Heart left ventricle (tissue), 16 donors: ENCODE measurements at regions not wholly inside any gene's neighbourhood (a gene's known extent, or its start where the extent isn't known, plus 50 kb on each side); places are given as distances from the start of the nearest gene placed in this dataset.

ENCODE experiments used
- ATAC-seq, 4 donors: fragments of 200-7000 bp; cut with Tn5 transposase; one replicate each; pipeline ENCODE4 v1.9.1; 2020 to 2022; ENCODE audit warnings: moderate library complexity in 4 of 4, mild to moderate bottlenecking in 3 of 4, moderate number of reproducible peaks in 1 of 4
- DNase-seq, 5 donors: peaks; one replicate each; pipeline ENCODE4 v3.0.0-alpha.2; 2020
- H3K27ac ChIP-seq, 12 donors: fragments of 200-600 bp; sonication (generic) in 4 of 12; one replicate each; pipeline versions ENCODE4 v1.5.0 to v1.8.0; 2016 to 2022; ENCODE audit warnings: mild to moderate bottlenecking in 2 of 12
- H3K27me3 ChIP-seq, 9 donors: fragments of 200-600 bp; sonication (generic) in 2 of 9; one replicate each; pipeline versions ENCODE4 v1.5.1 to v1.8.0; 2016 to 2022; ENCODE audit warnings: mild to moderate bottlenecking in 3 of 9
- H3K36me3 ChIP-seq, 9 donors: fragments of 200-600 bp; sonication (generic) in 2 of 9; one replicate each; pipeline versions ENCODE4 v1.5.0 to v1.8.0; 2018 to 2022; ENCODE audit warnings: mild to moderate bottlenecking in 2 of 9
- H3K4me1 ChIP-seq, 12 donors: fragments of 200-600 bp; sonication (generic) in 4 of 12; one replicate each; pipeline versions ENCODE4 v1.5.0 to v1.8.0; 2016 to 2022; ENCODE audit warnings: mild to moderate bottlenecking in 3 of 12
- H3K4me3 ChIP-seq, 12 donors: fragments of 200-600 bp; sonication (generic) in 4 of 12; one replicate each; pipeline versions ENCODE4 v1.5.0 to v1.8.0; 2017 to 2022; ENCODE audit warnings: mild to moderate bottlenecking in 9 of 12, moderate library complexity in 4 of 12
- H3K9me3 ChIP-seq, 12 donors: fragments of 200-600 bp; sonication (generic) in 4 of 12; one replicate each; pipeline versions ENCODE4 v1.5.0 to v1.8.0; 2016 to 2022; ENCODE audit warnings: mild to moderate bottlenecking in 1 of 12
- POLR2A ChIP-seq, 2 donors: fragments of 450-650 bp; IDR thresholded peaks; one replicate each; pipeline ENCODE4 v1.6.1; 2017; ENCODE audit warnings: antibody characterized with exemption in 2 of 2, mild to moderate bottlenecking in 2 of 2, moderate library complexity in 2 of 2
- WGBS, 4 donors: extraction: QIAGEN DNeasy Blood & Tissue Kit in 2 of 4; methylation state at CpG; one replicate each; pipeline versions ENCODE4 v1.1.5 to v1.1.7; 2013 to 2018; 5-methylcytosine and 5-hydroxymethylcytosine counted together
- intact Hi-C, 10 donors: fragments of 100-400 bp; cut with DNase I; formaldehyde crosslinking; loops; one replicate each; pipeline versions ENCODE4 v1.11.1 to v1.14.2; 2022
- TF ChIP-seq, protein P1 (sequence below), 12 donors: fragments of 200-600 bp; sonication (generic) in 4 of 12; IDR thresholded peaks; one replicate each; pipeline versions ENCODE4 v1.5.0 to v1.8.0; 2018 to 2022; ENCODE audit warnings: antibody characterized with exemption in 12 of 12, mild to moderate bottlenecking in 5 of 12
- donor health status: ischemic (EF 13 %, LVEDD 7.1; RV severe dilation, severe dysfunction).
- donor health status: healthy with polysubstance abuse.
- donor health status: DM: no; HTN: yes; CAD: no.
- donor health status: DM: no; HTN: no; CAD: no.
- donor health status: ischemic (EF 25% LVEDD 6.9; RV normal size, moderate dysfunction).
- donor health status: ischemic (EF 25% LVEDD 5.7; RV mildly dilated, moderate dysfunction).
- donor health status: healthy.
- donor health status: DM: yes; HTN: yes; CAD: no.
- donor health status: ischemic (EF 35%, LVEDD 5.7; RV mildly dilated, moderate dysfunction).
- donor health status: nonischemic (EF 11% LVEDD 7.7; RV severe dilation, severe dysfunction).
- donor health status: DM: yes; HTN: yes; CAD: no.
- donor health status: PGD.
- donor health status: ischemic (EF 29% LVEDD 5.4; RV normal size, mild dysfunction).
- donor health status: nonischemic (EF 23%, LVEDD 6.1; RV moderate dilation, normal function).

DNA sequence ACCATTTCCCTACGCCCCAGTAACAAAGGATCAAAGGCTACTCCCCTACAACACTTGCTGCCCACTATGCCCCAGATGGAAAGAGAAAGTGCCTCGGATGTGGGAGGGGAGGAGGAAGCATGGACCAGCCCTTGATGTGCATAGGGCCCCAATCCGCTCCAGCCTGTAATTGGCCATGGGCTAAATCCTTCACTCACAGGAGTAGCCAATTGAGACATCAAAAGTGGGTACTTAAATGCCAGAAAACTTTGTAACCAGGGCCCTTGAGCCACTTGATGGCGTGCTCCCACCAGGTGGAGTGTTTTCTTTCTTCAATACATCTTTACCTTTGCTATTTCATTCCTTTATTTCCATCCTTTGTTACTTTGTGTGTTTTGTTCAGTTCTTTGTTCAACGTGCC, 500.5 kb upstream of the LRRN3 start:
- Histone ChIP-seq H3K27ac (no peak overlapping the region), H3K36me3 (no peaks in the 10 kb centered on the region), H3K4me3 (no peak overlapping the region), H3K27me3 (no peaks in the 10 kb centered on the region), H3K4me1 (no peaks in the 10 kb centered on the region), H3K9me3 (no peaks in the 10 kb centered on the region)
- DNase-seq (no peak), ATAC-seq (no peak)
- intact Hi-C loops = loop anchor here in 4 of 10 donors (10.0 kb wide), 2 partner anchors 504 to 1144 kb away; partner anchors contain the start of gene LRRN3 (in 4 of the 4)
- TF ChIP-seq, protein P1, sequence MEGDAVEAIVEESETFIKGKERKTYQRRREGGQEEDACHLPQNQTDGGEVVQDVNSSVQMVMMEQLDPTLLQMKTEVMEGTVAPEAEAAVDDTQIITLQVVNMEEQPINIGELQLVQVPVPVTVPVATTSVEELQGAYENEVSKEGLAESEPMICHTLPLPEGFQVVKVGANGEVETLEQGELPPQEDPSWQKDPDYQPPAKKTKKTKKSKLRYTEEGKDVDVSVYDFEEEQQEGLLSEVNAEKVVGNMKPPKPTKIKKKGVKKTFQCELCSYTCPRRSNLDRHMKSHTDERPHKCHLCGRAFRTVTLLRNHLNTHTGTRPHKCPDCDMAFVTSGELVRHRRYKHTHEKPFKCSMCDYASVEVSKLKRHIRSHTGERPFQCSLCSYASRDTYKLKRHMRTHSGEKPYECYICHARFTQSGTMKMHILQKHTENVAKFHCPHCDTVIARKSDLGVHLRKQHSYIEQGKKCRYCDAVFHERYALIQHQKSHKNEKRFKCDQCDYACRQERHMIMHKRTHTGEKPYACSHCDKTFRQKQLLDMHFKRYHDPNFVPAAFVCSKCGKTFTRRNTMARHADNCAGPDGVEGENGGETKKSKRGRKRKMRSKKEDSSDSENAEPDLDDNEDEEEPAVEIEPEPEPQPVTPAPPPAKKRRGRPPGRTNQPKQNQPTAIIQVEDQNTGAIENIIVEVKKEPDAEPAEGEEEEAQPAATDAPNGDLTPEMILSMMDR (IDR thresholded peaks at IDR 0.05) = no peak
- 83 to 93% (median 86%) methylated on average over 5 of the region's 5 CpGs for WGBS, 4 donors

DNA sequence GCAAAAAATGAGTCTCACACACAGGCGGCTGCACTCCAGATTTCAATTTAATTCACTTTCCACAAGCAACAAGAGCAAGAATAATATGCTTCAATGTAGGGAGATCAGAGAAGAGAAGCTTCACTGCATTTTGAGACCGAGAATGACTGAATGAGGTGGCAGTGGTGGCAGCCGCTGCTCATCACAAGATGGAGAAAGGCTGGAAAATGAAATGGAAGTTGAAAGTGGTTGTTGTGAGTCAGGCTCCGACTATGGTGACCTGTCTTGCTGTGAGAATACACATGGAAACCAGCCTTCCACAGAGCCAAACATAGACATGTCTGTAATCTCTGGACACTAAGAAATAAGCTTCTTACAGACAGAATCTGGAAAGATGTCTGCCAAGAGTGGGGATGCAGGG, 499.6 kb upstream of the LRRN3 start:
- Histone ChIP-seq H3K4me3 (no peak overlapping the region), H3K27ac (no peak overlapping the region), H3K36me3 (no peaks in the 10 kb centered on the region), H3K9me3 (no peaks in the 10 kb centered on the region), H3K27me3 (no peaks in the 10 kb centered on the region), H3K4me1 (no peaks in the 10 kb centered on the region)
- 83 to 89% (median 88%) methylated on average over 4 of the region's 4 CpGs for WGBS, 4 donors
- no peak for DNase-seq
- TF ChIP-seq POLR2A (IDR thresholded peaks at IDR 0.05) = no peak
- ATAC-seq = no peak
- intact Hi-C loops = loop anchor here in 4 of 10 donors (10.0 kb wide), 2 partner anchors 503 to 1143 kb away; partner anchors contain the start of gene LRRN3 (in 4 of the 4)

DNA sequence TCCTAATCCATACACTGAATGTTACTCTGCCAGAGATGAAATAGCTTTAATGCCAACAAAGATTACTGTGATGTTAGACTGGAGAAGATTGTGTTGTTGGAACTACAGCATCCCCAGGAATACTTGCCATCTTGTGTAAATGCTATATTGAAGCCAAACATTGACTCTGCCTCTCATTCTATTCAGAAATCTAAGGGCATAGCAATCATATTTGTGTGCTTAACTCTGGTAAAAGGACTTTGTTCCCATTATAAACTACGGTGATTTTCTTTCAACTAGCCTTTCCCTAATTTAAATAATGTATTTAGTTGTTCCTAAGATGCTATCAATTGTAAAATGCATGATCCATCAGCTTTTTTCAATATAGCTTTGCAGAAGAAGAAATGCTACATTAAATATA, 498.4 kb upstream of the LRRN3 start:
- intact Hi-C loops = loop anchor here in 4 of 10 donors (10.0 kb wide), 2 partner anchors 502 to 1142 kb away; partner anchors contain the start of gene LRRN3 (in 4 of the 4)
- Histone ChIP-seq H3K36me3 (no peaks in the 10 kb centered on the region), H3K4me3 (no peak overlapping the region), H3K4me1 (no peaks in the 10 kb centered on the region), H3K27ac (no peak overlapping the region), H3K27me3 (no peaks in the 10 kb centered on the region), H3K9me3 (no peaks in the 10 kb centered on the region)
- TF ChIP-seq POLR2A (IDR thresholded peaks at IDR 0.05) = no peak
- TF ChIP-seq, protein P1 (IDR thresholded peaks at IDR 0.05) = no peak
- no peak for ATAC-seq
- 64 to 87% (median 74%) methylated on average over 1 of the region's 1 CpG for WGBS, 4 donors
- DNase-seq = no peak

DNA sequence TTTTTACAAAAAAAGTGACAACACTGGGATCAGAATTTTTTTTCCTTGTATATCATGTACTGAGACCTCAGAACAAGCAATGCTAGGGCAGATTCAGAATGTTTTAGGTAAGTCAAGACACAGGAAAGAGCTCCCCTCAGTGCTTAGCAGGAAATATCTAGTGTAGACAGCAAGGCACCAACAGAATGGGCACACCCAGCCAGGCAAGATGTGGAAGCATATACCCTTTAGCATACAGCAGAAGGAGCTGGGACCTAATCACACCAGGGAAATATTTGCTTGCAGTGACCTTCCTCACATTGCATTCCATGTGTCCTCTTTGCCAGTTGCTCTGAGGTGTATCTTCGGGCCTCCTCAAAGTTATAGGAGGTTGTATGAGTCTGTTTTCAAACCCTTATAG, 497.6 kb upstream of the LRRN3 start:
- no peak for DNase-seq

More for the DNA sequence above, 497.6 kb upstream of the LRRN3 start:
- WGBS, 4 donors = 80 to 95% (median 94%) methylated on average over 1 of the region's 1 CpG
- no peaks in the 10 kb centered on the region for H3K36me3 ChIP-seq
- H3K4me3 ChIP-seq = no peak overlapping the region
- no peak for ATAC-seq
- intact Hi-C loops = loop anchor here in 4 of 10 donors (10.0 kb wide), 2 partner anchors 501 to 1141 kb away; partner anchors contain the start of gene LRRN3 (in 4 of the 4)
- H3K27me3 ChIP-seq = no peaks in the 10 kb centered on the region
- no peaks in the 10 kb centered on the region for H3K9me3 ChIP-seq
- no peak overlapping the region for H3K27ac ChIP-seq
- H3K4me1 ChIP-seq = no peaks in the 10 kb centered on the region
- no peak for TF ChIP-seq POLR2A (IDR thresholded peaks at IDR 0.05)
- TF ChIP-seq, protein P1 (IDR thresholded peaks at IDR 0.05) = no peak
